ENCODE measurements at regions not wholly inside any gene's neighbourhood (a gene's known extent, or its start where the extent isn't known, plus 50 kb on each side); places are given as distances from the start of the nearest gene placed in this dataset.
"Not testable (repeated sequence)": the region's sequence is repeated elsewhere in the genome, so short reads cannot be mapped to it uniquely, and the experiment has no call there.

DNA sequence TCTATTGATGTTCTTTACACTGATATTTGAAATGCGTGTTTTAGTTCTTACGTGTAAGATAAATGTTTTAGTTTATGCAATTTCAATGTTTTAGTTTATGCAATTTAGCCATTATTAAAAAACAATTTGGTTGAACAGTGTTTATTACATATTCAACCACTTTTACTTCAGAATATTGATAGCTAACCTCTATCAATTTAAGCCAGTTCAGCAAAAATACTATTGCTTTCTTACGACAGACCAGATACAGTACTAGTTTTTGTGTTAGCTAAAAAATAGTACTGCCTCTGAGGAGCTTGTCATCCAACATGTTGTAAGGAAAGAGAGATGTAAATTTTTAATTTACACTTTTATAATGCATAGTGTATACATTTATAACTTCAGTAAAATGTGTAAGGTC, 361.7 kb upstream of the FAT1 start:
- H3K4me3 ChIP-seq (ENCODE audit: low read length in 2 of 2) = no peak overlapping the region
- H3K27ac ChIP-seq (ENCODE audit: low read length) = no peak overlapping the region
- no peaks in the 10 kb centered on the region for H3K9me3 ChIP-seq (ENCODE audit: control insufficient read depth in 2 of 2, low read length in 2 of 2)
- H3K36me3 ChIP-seq (ENCODE audit: control insufficient read depth in 2 of 2, insufficient read depth in 2 of 2, low read length in 2 of 2) = no peaks in the 10 kb centered on the region
- H3K4me1 ChIP-seq (ENCODE audit: control insufficient read depth, insufficient read depth, low read length) = no peaks in the 10 kb centered on the region
- H3K9ac ChIP-seq (ENCODE audit: low read length in 2 of 2) = no peak overlapping the region
- no peaks in the 10 kb centered on the region for H3K27me3 ChIP-seq (ENCODE audit: control insufficient read depth in 1 of 2, insufficient read depth in 2 of 2, low read length in 2 of 2)

DNA sequence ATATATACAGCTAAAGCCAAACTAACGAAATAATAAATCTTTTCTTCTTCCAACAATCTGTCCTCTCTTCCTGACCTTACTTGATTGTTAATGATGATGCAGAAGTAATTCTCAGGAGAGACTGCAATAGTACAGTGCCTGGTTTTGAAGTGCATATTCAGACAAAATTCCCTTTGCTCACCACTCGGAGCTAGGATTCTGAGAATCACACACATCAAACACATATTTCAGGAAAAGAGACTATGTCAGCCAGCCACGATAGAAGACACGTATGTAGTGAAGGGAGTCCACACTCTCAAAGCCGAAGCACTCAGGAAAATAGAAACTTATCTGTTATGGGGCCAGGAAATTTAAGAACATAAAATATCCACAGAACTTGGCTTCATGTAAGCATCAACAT, 362.5 kb upstream of the FAT1 start:
- H3K27me3 ChIP-seq (ENCODE audit: control insufficient read depth in 1 of 2, insufficient read depth in 2 of 2, low read length in 2 of 2) = no peaks in the 10 kb centered on the region
- no peaks in the 10 kb centered on the region for H3K4me1 ChIP-seq (ENCODE audit: control insufficient read depth, insufficient read depth, low read length)
- no peak overlapping the region for H3K9ac ChIP-seq (ENCODE audit: low read length in 2 of 2)
- no peaks in the 10 kb centered on the region for H3K9me3 ChIP-seq (ENCODE audit: control insufficient read depth in 2 of 2, low read length in 2 of 2)
- H3K36me3 ChIP-seq (ENCODE audit: control insufficient read depth in 2 of 2, insufficient read depth in 2 of 2, low read length in 2 of 2) = no peaks in the 10 kb centered on the region
- H3K4me3 ChIP-seq (ENCODE audit: low read length in 2 of 2) = no peak overlapping the region
- H3K27ac ChIP-seq (ENCODE audit: low read length) = no peak overlapping the region

DNA sequence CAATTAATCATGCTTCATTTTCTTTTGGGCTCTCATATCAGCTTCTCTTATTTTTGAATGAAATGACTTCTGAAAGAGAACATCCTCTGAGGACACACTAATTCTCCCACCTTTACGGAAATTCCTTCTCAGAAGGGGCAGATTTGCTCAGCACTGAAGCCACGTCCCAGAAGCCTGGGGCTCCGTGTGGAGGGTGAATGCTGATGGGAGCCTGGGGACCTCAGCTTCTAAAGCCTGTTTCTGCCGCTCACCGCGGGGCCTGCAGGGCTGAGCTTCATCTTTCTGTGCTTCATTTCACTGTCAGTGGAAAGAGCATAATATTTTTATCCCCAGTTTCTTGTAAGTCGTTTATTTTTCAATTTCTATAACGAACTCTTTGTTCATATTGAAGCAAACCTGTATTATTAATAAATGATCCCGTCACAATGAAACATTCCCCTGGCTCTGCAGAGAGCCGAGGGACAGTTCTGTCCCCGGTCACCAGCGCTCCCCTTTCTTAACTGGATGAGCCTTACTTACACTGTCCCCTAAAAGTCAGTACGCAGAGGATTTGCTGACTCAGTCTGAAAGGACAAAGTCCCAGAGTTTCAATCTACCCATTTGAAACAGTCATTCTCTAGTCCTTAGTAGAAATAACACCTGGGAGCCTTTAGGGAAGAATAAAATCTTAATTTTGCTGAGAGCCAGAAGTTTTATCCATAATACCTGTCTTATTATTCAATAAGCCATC, 364.6 kb upstream of the FAT1 start:
- Histone ChIP-seq H3K9me3 (ENCODE audit: control insufficient read depth in 2 of 2, low read length in 2 of 2) (no peaks in the 10 kb centered on the region), H3K9ac (ENCODE audit: low read length in 2 of 2) (no peak overlapping the region), H3K27me3 (ENCODE audit: control insufficient read depth in 1 of 2, insufficient read depth in 2 of 2, low read length in 2 of 2) (no peaks in the 10 kb centered on the region), H3K27ac (ENCODE audit: low read length) (no peak overlapping the region), H3K4me1 (ENCODE audit: control insufficient read depth, insufficient read depth, low read length) (no peaks in the 10 kb centered on the region), H3K4me3 (ENCODE audit: low read length in 2 of 2) (no peak overlapping the region), H3K36me3 (ENCODE audit: control insufficient read depth in 2 of 2, insufficient read depth in 2 of 2, low read length in 2 of 2) (no peaks in the 10 kb centered on the region)

- H3K9me3 ChIP-seq (ENCODE audit: control insufficient read depth in 2 of 2, low read length in 2 of 2) = no peaks in the 10 kb centered on the region
- H3K27ac ChIP-seq (ENCODE audit: low read length) = no peak overlapping the region
- no peaks in the 10 kb centered on the region for H3K36me3 ChIP-seq (ENCODE audit: control insufficient read depth in 2 of 2, insufficient read depth in 2 of 2, low read length in 2 of 2)
- no peak overlapping the region for H3K4me3 ChIP-seq (ENCODE audit: low read length in 2 of 2)
- peaks cover 0 to 2% of the 10 kb centered on the region in 2 donors for H3K27me3 ChIP-seq (ENCODE audit: control insufficient read depth in 1 of 2, insufficient read depth in 2 of 2, low read length in 2 of 2)
- H3K9ac ChIP-seq (ENCODE audit: low read length in 2 of 2) = no peak overlapping the region
- no peaks in the 10 kb centered on the region for H3K4me1 ChIP-seq (ENCODE audit: control insufficient read depth, insufficient read depth, low read length)
Measured at GRCh38 chr4:187090401-187090800, 366.7 kb upstream of the FAT1 start.

DNA sequence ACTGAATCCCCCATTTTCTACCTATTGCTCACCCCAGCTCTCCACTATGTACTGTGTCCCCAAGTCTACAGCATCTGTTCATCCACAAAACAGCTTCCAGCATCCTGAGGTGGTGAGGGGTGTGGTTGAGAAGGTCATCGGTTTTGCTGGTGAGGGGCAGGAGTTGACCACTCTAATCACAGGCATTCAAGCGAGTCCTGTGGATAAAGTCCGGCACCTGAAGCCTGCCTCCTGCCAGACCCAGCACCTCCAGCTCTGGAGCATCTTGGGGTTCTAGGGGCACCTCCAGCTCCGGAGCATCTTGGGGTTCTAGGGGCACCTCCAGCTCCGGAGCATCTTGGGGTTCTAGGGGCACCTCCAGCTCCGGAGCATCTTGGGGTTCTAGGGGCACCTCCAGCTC, 367.2 kb upstream of the FAT1 start:
- not testable (repeated sequence) for H3K4me3 ChIP-seq (ENCODE audit: low read length in 2 of 2); H3K9ac ChIP-seq (ENCODE audit: low read length in 2 of 2); H3K36me3 ChIP-seq (ENCODE audit: control insufficient read depth in 2 of 2, insufficient read depth in 2 of 2, low read length in 2 of 2); H3K27ac ChIP-seq (ENCODE audit: low read length); H3K27me3 ChIP-seq (ENCODE audit: control insufficient read depth in 1 of 2, insufficient read depth in 2 of 2, low read length in 2 of 2); H3K9me3 ChIP-seq (ENCODE audit: control insufficient read depth in 2 of 2, low read length in 2 of 2); H3K4me1 ChIP-seq (ENCODE audit: control insufficient read depth, insufficient read depth, low read length)

DNA sequence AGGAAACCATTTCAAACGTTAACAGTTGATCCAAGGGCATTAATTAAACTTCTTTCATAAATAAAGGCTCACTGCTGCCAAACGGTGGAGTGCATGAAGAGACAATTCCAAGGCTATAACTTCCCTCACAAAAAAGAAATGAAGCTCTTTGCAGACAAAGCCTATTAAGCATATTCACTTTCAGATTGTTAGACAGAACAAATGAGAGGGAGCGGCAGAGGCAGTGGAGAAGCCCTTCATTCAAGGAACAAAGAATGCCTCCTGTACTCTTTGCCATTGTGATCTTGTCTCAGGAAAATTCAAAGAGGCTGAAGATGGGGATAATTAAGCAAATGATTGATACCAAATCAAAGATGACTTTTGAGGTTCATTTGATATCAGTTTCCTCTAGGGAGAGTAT, 370.5 kb upstream of the FAT1 start:
- H3K27ac ChIP-seq (ENCODE audit: low read length) = no peak overlapping the region
- no peaks in the 10 kb centered on the region for H3K36me3 ChIP-seq (ENCODE audit: control insufficient read depth in 2 of 2, insufficient read depth in 2 of 2, low read length in 2 of 2)
- H3K9ac ChIP-seq (ENCODE audit: low read length in 2 of 2) = no peak overlapping the region
- peaks cover 0 to 5% of the 10 kb centered on the region in 2 donors for H3K9me3 ChIP-seq (ENCODE audit: control insufficient read depth in 2 of 2, low read length in 2 of 2)
- no peaks in the 10 kb centered on the region for H3K4me1 ChIP-seq (ENCODE audit: control insufficient read depth, insufficient read depth, low read length)
- H3K4me3 ChIP-seq (ENCODE audit: low read length in 2 of 2) = no peak overlapping the region
- H3K27me3 ChIP-seq (ENCODE audit: control insufficient read depth in 1 of 2, insufficient read depth in 2 of 2, low read length in 2 of 2) = peaks cover 0 to 2% of the 10 kb centered on the region in 2 donors

DNA sequence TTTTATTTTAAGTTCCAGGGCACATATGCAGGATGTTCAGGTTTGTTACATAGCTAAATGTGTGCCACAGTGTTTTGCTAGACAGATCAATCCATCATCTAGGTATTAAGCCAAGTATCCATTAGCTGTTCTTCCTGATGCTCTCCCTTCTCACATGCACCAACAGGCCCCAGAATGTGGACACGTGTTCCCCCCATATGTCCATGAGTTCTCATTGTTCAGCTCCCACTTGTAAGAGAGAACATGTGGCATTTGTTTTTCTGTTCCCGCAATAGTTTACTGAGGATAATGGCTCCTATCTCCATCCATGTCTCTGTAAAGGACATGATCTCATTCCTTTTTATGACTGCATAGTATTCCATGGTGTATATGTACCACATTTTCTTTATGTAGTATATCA, 374.8 kb upstream of the FAT1 start:
- Histone ChIP-seq H3K9ac (ENCODE audit: low read length in 2 of 2) (no peak overlapping the region), H3K9me3 (ENCODE audit: control insufficient read depth in 2 of 2, low read length in 2 of 2) (peaks cover 0 to 5% of the 10 kb centered on the region in 2 donors), H3K36me3 (ENCODE audit: control insufficient read depth in 2 of 2, insufficient read depth in 2 of 2, low read length in 2 of 2) (no peaks in the 10 kb centered on the region), H3K4me3 (ENCODE audit: low read length in 2 of 2) (no peak overlapping the region), H3K27ac (ENCODE audit: low read length) (no peak overlapping the region), H3K4me1 (ENCODE audit: control insufficient read depth, insufficient read depth, low read length) (no peaks in the 10 kb centered on the region), H3K27me3 (ENCODE audit: control insufficient read depth in 1 of 2, insufficient read depth in 2 of 2, low read length in 2 of 2) (peaks cover 0 to 2% of the 10 kb centered on the region in 2 donors)

- H3K27ac ChIP-seq (ENCODE audit: low read length) = no peak overlapping the region
- no peaks in the 10 kb centered on the region for H3K36me3 ChIP-seq (ENCODE audit: control insufficient read depth in 2 of 2, insufficient read depth in 2 of 2, low read length in 2 of 2)
- peaks cover 0 to 2% of the 10 kb centered on the region in 2 donors for H3K9me3 ChIP-seq (ENCODE audit: control insufficient read depth in 2 of 2, low read length in 2 of 2)
- H3K4me1 ChIP-seq (ENCODE audit: control insufficient read depth, insufficient read depth, low read length) = no peaks in the 10 kb centered on the region
- no peaks in the 10 kb centered on the region for H3K27me3 ChIP-seq (ENCODE audit: control insufficient read depth in 1 of 2, insufficient read depth in 2 of 2, low read length in 2 of 2)
- no peak overlapping the region for H3K4me3 ChIP-seq (ENCODE audit: low read length in 2 of 2)
- no peak overlapping the region for H3K9ac ChIP-seq (ENCODE audit: low read length in 2 of 2)
Measured at GRCh38 chr4:187103351-187103750, 379.7 kb upstream of the FAT1 start.

DNA sequence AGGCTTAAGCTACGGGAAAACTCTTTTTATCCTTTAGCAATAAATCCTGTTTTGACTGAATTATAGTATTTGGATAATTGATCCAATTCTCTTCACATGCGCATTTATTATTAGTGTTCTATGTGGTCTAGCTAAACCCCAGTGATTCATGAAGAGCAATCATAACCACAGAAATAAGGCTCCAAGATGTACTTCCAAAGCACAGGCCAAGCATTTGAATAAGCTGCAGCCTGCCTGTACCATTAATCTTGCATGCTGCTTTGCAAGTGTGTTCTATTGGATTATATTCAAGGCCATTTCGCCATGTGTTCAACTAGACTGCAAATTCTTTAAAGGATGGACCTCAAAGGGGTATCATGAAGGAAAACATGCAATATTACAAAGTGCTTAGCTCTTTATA, 385.2 kb upstream of the FAT1 start:
- H3K4me1 ChIP-seq (ENCODE audit: control insufficient read depth, insufficient read depth, low read length) = no peaks in the 10 kb centered on the region
- H3K27ac ChIP-seq (ENCODE audit: low read length) = no peak overlapping the region
- H3K4me3 ChIP-seq (ENCODE audit: low read length in 2 of 2) = no peak overlapping the region
- H3K9me3 ChIP-seq (ENCODE audit: control insufficient read depth in 2 of 2, low read length in 2 of 2) = no peaks in the 10 kb centered on the region
- no peaks in the 10 kb centered on the region for H3K27me3 ChIP-seq (ENCODE audit: control insufficient read depth in 1 of 2, insufficient read depth in 2 of 2, low read length in 2 of 2)
- H3K9ac ChIP-seq (ENCODE audit: low read length in 2 of 2) = no peak overlapping the region
- no peaks in the 10 kb centered on the region for H3K36me3 ChIP-seq (ENCODE audit: control insufficient read depth in 2 of 2, insufficient read depth in 2 of 2, low read length in 2 of 2)

GRCh38 chr4:187109636-187110035, 386.0 kb upstream of the FAT1 start:
- no peak overlapping the region for H3K4me3 ChIP-seq (ENCODE audit: low read length in 2 of 2)
- no peaks in the 10 kb centered on the region for H3K36me3 ChIP-seq (ENCODE audit: control insufficient read depth in 2 of 2, insufficient read depth in 2 of 2, low read length in 2 of 2)
- H3K4me1 ChIP-seq (ENCODE audit: control insufficient read depth, insufficient read depth, low read length) = no peaks in the 10 kb centered on the region
- H3K9ac ChIP-seq (ENCODE audit: low read length in 2 of 2) = no peak overlapping the region
- H3K9me3 ChIP-seq (ENCODE audit: control insufficient read depth in 2 of 2, low read length in 2 of 2) = no peaks in the 10 kb centered on the region
- no peaks in the 10 kb centered on the region for H3K27me3 ChIP-seq (ENCODE audit: control insufficient read depth in 1 of 2, insufficient read depth in 2 of 2, low read length in 2 of 2)
- no peak overlapping the region for H3K27ac ChIP-seq (ENCODE audit: low read length)

GRCh38 chr4:187118166-187118565, 394.5 kb upstream of the FAT1 start:
- H3K9me3 ChIP-seq (ENCODE audit: control insufficient read depth in 2 of 2, low read length in 2 of 2) = no peaks in the 10 kb centered on the region
- H3K4me1 ChIP-seq (ENCODE audit: control insufficient read depth, insufficient read depth, low read length) = no peaks in the 10 kb centered on the region
- no peaks in the 10 kb centered on the region for H3K27me3 ChIP-seq (ENCODE audit: control insufficient read depth in 1 of 2, insufficient read depth in 2 of 2, low read length in 2 of 2)
- no peaks in the 10 kb centered on the region for H3K36me3 ChIP-seq (ENCODE audit: control insufficient read depth in 2 of 2, insufficient read depth in 2 of 2, low read length in 2 of 2)
- no peak overlapping the region for H3K27ac ChIP-seq (ENCODE audit: low read length)
- no peak overlapping the region for H3K4me3 ChIP-seq (ENCODE audit: low read length in 2 of 2)
- no peak overlapping the region for H3K9ac ChIP-seq (ENCODE audit: low read length in 2 of 2)
